ENCODE measurements at regions not wholly inside any gene's neighbourhood (a gene's known extent, or its start where the extent isn't known, plus 50 kb on each side); places are given as distances from the start of the nearest gene placed in this dataset.
"Not testable (repeated sequence)": the region's sequence is repeated elsewhere in the genome, so short reads cannot be mapped to it uniquely, and the experiment has no call there.

GRCh38 chr13:24983094-24983493 lies 112.8 kb upstream of the PABPC3 start:
- H3K27me3 ChIP-seq: peaks cover 0 to 7% (median 0%) of the 10 kb centered on the region in 3 donors
- DNase-seq (no peak), ATAC-seq (no peak)
- H3K9me3 ChIP-seq: no peaks in the 10 kb centered on the region
- intact Hi-C loops (cut with DNase I; ENCODE audit: low total_unique reads): no loop called here
- no peaks in the 10 kb centered on the region for H3K4me1 ChIP-seq
- H3K36me3 ChIP-seq: no peaks in the 10 kb centered on the region
- TF ChIP-seq CTCF (IDR thresholded peaks at IDR 0.05 in 4 of 5, conservative IDR thresholded peaks at IDR 0.05 in 1 of 5) (no peak), POLR2A (IDR thresholded peaks at IDR 0.05) (no peak)
- no peak overlapping the region for H3K4me3 ChIP-seq
- in situ Hi-C loops (cut with MboI; ENCODE audit: low sequenced_read_pairs in 4 of 4): loop anchor here in 2 of 4 donors (25.0 kb wide), 1 partner anchor 296 kb away; the partner anchor contains the start of gene ATP12A (in 2 of the 2)
- no peak overlapping the region for H3K27ac ChIP-seq

GRCh38 chr13:24984134-24984533 lies 111.8 kb upstream of the PABPC3 start:
- no peak for ATAC-seq
- DNase-seq: no peak
- Histone ChIP-seq H3K27me3 (peaks cover 0 to 13% (median 0%) of the 10 kb centered on the region in 3 donors), H3K9me3 (no peaks in the 10 kb centered on the region), H3K27ac (no peak overlapping the region), H3K4me3 (no peak overlapping the region), H3K4me1 (no peaks in the 10 kb centered on the region), H3K36me3 (no peaks in the 10 kb centered on the region)
- in situ Hi-C loops (cut with MboI; ENCODE audit: low sequenced_read_pairs in 4 of 4) (loop anchor here in 2 of 4 donors (25.0 kb wide), 1 partner anchor 297 kb away; the partner anchor contains the start of gene ATP12A (in 2 of the 2)), intact Hi-C loops (cut with DNase I; ENCODE audit: low total_unique reads) (no loop called here)
- no peak for TF ChIP-seq POLR2A (IDR thresholded peaks at IDR 0.05)
- TF ChIP-seq CTCF (IDR thresholded peaks at IDR 0.05 in 4 of 5, conservative IDR thresholded peaks at IDR 0.05 in 1 of 5): no peak

- TF ChIP-seq CTCF (IDR thresholded peaks at IDR 0.05 in 4 of 5, conservative IDR thresholded peaks at IDR 0.05 in 1 of 5): no peak
- TF ChIP-seq POLR2A (IDR thresholded peaks at IDR 0.05): no peak
- no peaks in the 10 kb centered on the region for H3K9me3 ChIP-seq
- intact Hi-C loops (cut with DNase I; ENCODE audit: low total_unique reads): no loop called here
- H3K27ac ChIP-seq: no peak overlapping the region
- ATAC-seq (no peak), DNase-seq (no peak)
- peaks cover 0 to 13% (median 0%) of the 10 kb centered on the region in 3 donors for H3K27me3 ChIP-seq
- H3K36me3 ChIP-seq: no peaks in the 10 kb centered on the region
- in situ Hi-C loops (cut with MboI; ENCODE audit: low sequenced_read_pairs in 4 of 4): loop anchor here in 2 of 4 donors (25.0 kb wide), 1 partner anchor 298 kb away; the partner anchor contains the start of gene ATP12A (in 2 of the 2)
- H3K4me3 ChIP-seq: no peak overlapping the region
- no peaks in the 10 kb centered on the region for H3K4me1 ChIP-seq
Observed at GRCh38 chr13:24985107-24985506, 110.8 kb upstream of the PABPC3 start.

- TF ChIP-seq CTCF (IDR thresholded peaks at IDR 0.05 in 4 of 5, conservative IDR thresholded peaks at IDR 0.05 in 1 of 5): no peak
- TF ChIP-seq POLR2A (IDR thresholded peaks at IDR 0.05): no peak
- no peak for DNase-seq
- in situ Hi-C loops (cut with MboI; ENCODE audit: low sequenced_read_pairs in 4 of 4) (loop anchor here in 2 of 4 donors (25.0 kb wide), 1 partner anchor 299 kb away; the partner anchor contains the start of gene ATP12A (in 2 of the 2)), intact Hi-C loops (cut with DNase I; ENCODE audit: low total_unique reads) (no loop called here)
- H3K27ac ChIP-seq: no peak overlapping the region
- H3K4me1 ChIP-seq: no peaks in the 10 kb centered on the region
- H3K36me3 ChIP-seq: no peaks in the 10 kb centered on the region
- ATAC-seq: no peak
- H3K27me3 ChIP-seq: peaks cover 0 to 13% (median 0%) of the 10 kb centered on the region in 3 donors
- H3K4me3 ChIP-seq: no peak overlapping the region
- H3K9me3 ChIP-seq: no peaks in the 10 kb centered on the region
Observed at GRCh38 chr13:24985896-24986295, 110.0 kb upstream of the PABPC3 start.

GRCh38 chr13:24986826-24987225 lies 109.1 kb upstream of the PABPC3 start:
- H3K36me3 ChIP-seq: no peaks in the 10 kb centered on the region
- in situ Hi-C loops (cut with MboI; ENCODE audit: low sequenced_read_pairs in 4 of 4) (loop anchor here in 2 of 4 donors (25.0 kb wide), 1 partner anchor 300 kb away; the partner anchor contains the start of gene ATP12A (in 2 of the 2)), intact Hi-C loops (cut with DNase I; ENCODE audit: low total_unique reads) (no loop called here)
- ATAC-seq (no peak), DNase-seq (no peak)
- H3K9me3 ChIP-seq: no peaks in the 10 kb centered on the region
- TF ChIP-seq CTCF (IDR thresholded peaks at IDR 0.05 in 4 of 5, conservative IDR thresholded peaks at IDR 0.05 in 1 of 5): no peak
- no peak for TF ChIP-seq POLR2A (IDR thresholded peaks at IDR 0.05)
- no peak overlapping the region for H3K27ac ChIP-seq
- no peak overlapping the region for H3K4me3 ChIP-seq
- H3K27me3 ChIP-seq: peaks cover 0 to 13% (median 0%) of the 10 kb centered on the region in 3 donors
- no peaks in the 10 kb centered on the region for H3K4me1 ChIP-seq

- in situ Hi-C loops (cut with MboI; ENCODE audit: low sequenced_read_pairs in 4 of 4): loop anchor here in 2 of 4 donors (25.0 kb wide), 1 partner anchor 303 kb away; the partner anchor contains the start of gene ATP12A (in 2 of the 2)
- intact Hi-C loops (cut with DNase I; ENCODE audit: low total_unique reads); H3K4me1 ChIP-seq; ATAC-seq; H3K27ac ChIP-seq; H3K36me3 ChIP-seq; H3K9me3 ChIP-seq; H3K4me3 ChIP-seq; DNase-seq: not testable (repeated sequence)
- peaks cover 0 to 13% (median 0%) of the 10 kb centered on the region in 3 donors for H3K27me3 ChIP-seq
Observed at GRCh38 chr13:24989959-24990358, 106.0 kb upstream of the PABPC3 start.

- H3K36me3 ChIP-seq; intact Hi-C loops (cut with DNase I; ENCODE audit: low total_unique reads): not testable (repeated sequence)
Observed at GRCh38 chr13:24992946-24993345, 103.0 kb upstream of the PABPC3 start.

More at GRCh38 chr13:24992946-24993345, 103.0 kb upstream of the PABPC3 start:
- in situ Hi-C loops (cut with MboI; ENCODE audit: low sequenced_read_pairs in 4 of 4): loop anchor here in 2 of 4 donors (25.0 kb wide), 1 partner anchor 306 kb away; the partner anchor contains the start of gene ATP12A (in 2 of the 2)
- H3K4me3 ChIP-seq, H3K9me3 ChIP-seq, DNase-seq, H3K27ac ChIP-seq, ATAC-seq, H3K27me3 ChIP-seq, H3K4me1 ChIP-seq: not testable (repeated sequence)

Data from gastrocnemius medialis (tissue), 4 donors.